Activated CD8-positive, alpha-beta T cell treated with anti-CD3 and anti-CD28 coated beads, Interleukin-2, amount 10 ng/mL, durations not matched to agents 7 days and 5 days (primary cell): ENCODE measurements at regions not wholly inside any gene's neighbourhood (a gene's known extent, or its start where the extent isn't known, plus 50 kb on each side); places are given as distances from the start of the nearest gene placed in this dataset.

ENCODE experiments used
- ATAC-seq: fragments of 150-1000 bp; cut with Tn5 transposase; one replicate; pipeline ENCODE4 v1.10.0; 2021; ENCODE audit warnings: moderate library complexity
- CTCF ChIA-PET: fragments of 350-600 bp; sonication (Branson Sonifier 250); formaldehyde crosslinking; loops from one replicate; lab custom pipeline; 2021; ENCODE audit warnings: antibody characterized with exemption; lab: Charles Lee
- POLR2A ChIA-PET: fragments of 350-600 bp; sonication (Branson Sonifier 250); formaldehyde crosslinking; loops from one replicate; lab custom pipeline; 2021; ENCODE audit warnings: antibody characterized with exemption; lab: Charles Lee
- DNase-seq: peaks from one replicate; pipeline ENCODE4 v3.0.0-alpha.2; 2020
- H3K27ac Mint-ChIP-seq: one replicate; pipeline ENCODE4 v1.8.0; 2021; ENCODE audit warnings: mild to moderate bottlenecking, mixed read lengths
- H3K27me3 Mint-ChIP-seq: one replicate; pipeline ENCODE4 v1.8.0; 2021; ENCODE audit warnings: low read depth, mixed read lengths
- H3K36me3 Mint-ChIP-seq: one replicate; pipeline ENCODE4 v1.8.0; 2021; ENCODE audit warnings: low read depth, mixed read lengths
- H3K4me1 Mint-ChIP-seq: one replicate; pipeline ENCODE4 v1.8.0; 2021; ENCODE audit warnings: low read depth, mixed read lengths
- H3K4me3 Mint-ChIP-seq: one replicate; pipeline ENCODE4 v1.8.0; 2021; ENCODE audit warnings: mild to moderate bottlenecking, mixed read lengths
- H3K9me3 Mint-ChIP-seq: one replicate; pipeline ENCODE4 v1.8.0; 2022; ENCODE audit warnings: mixed read lengths; ENCODE audit not compliant: insufficient read depth

- H3K4me3 Mint-ChIP-seq = no peak overlapping the region
- peaks cover 11% of the 10 kb centered on the region for H3K4me1 Mint-ChIP-seq
- peaks cover 4% of the 10 kb centered on the region for H3K9me3 Mint-ChIP-seq
- DNase-seq (no peak), ATAC-seq (no peak)
- no peak overlapping the region for H3K27ac Mint-ChIP-seq
- peaks cover 4% of the 10 kb centered on the region for H3K36me3 Mint-ChIP-seq
- ChIA-PET POLR2A (interaction anchor here (1.2 kb wide), 1 partner anchor 202 kb away, joined by 3 read pairs; no protein-coding TSS in a partner anchor), CTCF (interaction anchor here (0.9 kb wide), 1 partner anchor 11 kb away, joined by 3 read pairs; no protein-coding TSS in a partner anchor)
- H3K27me3 Mint-ChIP-seq = peaks cover 4% of the 10 kb centered on the region
Measured at GRCh38 chr2:43025709-43026295, 200.6 kb downstream of the ZFP36L2 start.

GRCh38 chr2:43024515-43025011, 201.8 kb downstream of the ZFP36L2 start:
- H3K9me3 Mint-ChIP-seq = peaks cover 4% of the 10 kb centered on the region
- H3K36me3 Mint-ChIP-seq = peaks cover 6% of the 10 kb centered on the region
- CTCF ChIA-PET = interaction anchor here (0.6 to 2.4 kb wide), 6 partner anchors 17 to 205 kb away, joined by 3 to 14 read pairs (median 4); no protein-coding TSS in a partner anchor
- DNase-seq = peak; percentile 49
- no peak for ATAC-seq
- H3K27ac Mint-ChIP-seq = no peak overlapping the region
- POLR2A ChIA-PET = interaction anchor here (0.6 kb wide), 1 partner anchor 112 kb away, joined by 3 read pairs; no protein-coding TSS in a partner anchor
- H3K27me3 Mint-ChIP-seq = peaks cover 4% of the 10 kb centered on the region
- H3K4me3 Mint-ChIP-seq = no peak overlapping the region
- peaks cover 11% of the 10 kb centered on the region for H3K4me1 Mint-ChIP-seq

- Mint-ChIP-seq H3K4me1 (peaks cover 11% of the 10 kb centered on the region), H3K27ac (no peak overlapping the region), H3K27me3 (peaks cover 4% of the 10 kb centered on the region), H3K36me3 (peaks cover 6% of the 10 kb centered on the region), H3K4me3 (no peak overlapping the region), H3K9me3 (peaks cover 4% of the 10 kb centered on the region)
- ATAC-seq (no peak), DNase-seq (no peak)
- CTCF ChIA-PET = interaction anchor here (0.6 to 2.4 kb wide), 7 partner anchors 17 to 205 kb away, joined by 3 to 14 read pairs (median 4); no protein-coding TSS in a partner anchor
- POLR2A ChIA-PET = no interaction called here
Measured at GRCh38 chr2:43023791-43024514, 202.5 kb downstream of the ZFP36L2 start.

GRCh38 chr2:43022896-43023295, 203.5 kb downstream of the ZFP36L2 start:
- DNase-seq = no peak
- H3K27me3 Mint-ChIP-seq = peaks cover 4% of the 10 kb centered on the region
- H3K27ac Mint-ChIP-seq = no peak overlapping the region
- POLR2A ChIA-PET = no interaction called here
- no peak for ATAC-seq
- H3K36me3 Mint-ChIP-seq = peaks cover 6% of the 10 kb centered on the region
- CTCF ChIA-PET = interaction anchor here (2.4 kb wide), 1 partner anchor 206 kb away, joined by 14 read pairs; no protein-coding TSS in a partner anchor
- no peak overlapping the region for H3K4me3 Mint-ChIP-seq
- peaks cover 11% of the 10 kb centered on the region for H3K4me1 Mint-ChIP-seq
- H3K9me3 Mint-ChIP-seq = peaks cover 4% of the 10 kb centered on the region

- H3K4me1 Mint-ChIP-seq = peaks cover 11% of the 10 kb centered on the region
- peaks cover 6% of the 10 kb centered on the region for H3K36me3 Mint-ChIP-seq
- no peak for ATAC-seq
- H3K27me3 Mint-ChIP-seq = peaks cover 4% of the 10 kb centered on the region
- H3K4me3 Mint-ChIP-seq = no peak overlapping the region
- ChIA-PET CTCF (no interaction called here), POLR2A (interaction anchor here (0.6 kb wide), 1 partner anchor 52 kb away, joined by 3 read pairs; no protein-coding TSS in a partner anchor)
- no peak overlapping the region for H3K27ac Mint-ChIP-seq
- no peak for DNase-seq
- H3K9me3 Mint-ChIP-seq = peaks cover 4% of the 10 kb centered on the region
Measured at GRCh38 chr2:43021791-43022509, 204.5 kb downstream of the ZFP36L2 start.

GRCh38 chr2:43020990-43021669, 205.3 kb downstream of the ZFP36L2 start:
- Mint-ChIP-seq H3K27me3 (peaks cover 4% of the 10 kb centered on the region), H3K9me3 (peaks cover 4% of the 10 kb centered on the region), H3K27ac (no peak overlapping the region), H3K4me3 (no peak overlapping the region), H3K4me1 (peaks cover 11% of the 10 kb centered on the region), H3K36me3 (peaks cover 6% of the 10 kb centered on the region)
- ChIA-PET POLR2A (interaction anchor here (0.6 kb wide), 1 partner anchor 51 kb away, joined by 3 read pairs; no protein-coding TSS in a partner anchor), CTCF (no interaction called here)
- DNase-seq = no peak
- no peak for ATAC-seq

- ChIA-PET POLR2A (no interaction called here), CTCF (no interaction called here)
- Mint-ChIP-seq H3K4me3 (no peak overlapping the region), H3K36me3 (peaks cover 6% of the 10 kb centered on the region), H3K27me3 (peaks cover 4% of the 10 kb centered on the region), H3K4me1 (peaks cover 9% of the 10 kb centered on the region), H3K9me3 (peaks cover 4% of the 10 kb centered on the region), H3K27ac (no peak overlapping the region)
- DNase-seq (no peak), ATAC-seq (no peak)
Measured at GRCh38 chr2:43020296-43020695, 206.1 kb downstream of the ZFP36L2 start.

- Mint-ChIP-seq H3K4me1 (peaks cover 3% of the 10 kb centered on the region), H3K4me3 (no peak overlapping the region), H3K27me3 (peaks cover 4% of the 10 kb centered on the region), H3K9me3 (peaks cover 4% of the 10 kb centered on the region), H3K27ac (no peak overlapping the region), H3K36me3 (peaks cover 6% of the 10 kb centered on the region)
- no peak for ATAC-seq
- ChIA-PET POLR2A (no interaction called here), CTCF (no interaction called here)
- no peak for DNase-seq
Measured at GRCh38 chr2:43019536-43020183, 206.7 kb downstream of the ZFP36L2 start.

GRCh38 chr2:43019025-43019367, 207.4 kb downstream of the ZFP36L2 start:
- Mint-ChIP-seq H3K9me3 (peaks cover 4% of the 10 kb centered on the region), H3K4me1 (no peaks in the 10 kb centered on the region), H3K4me3 (no peak overlapping the region), H3K27me3 (peaks cover 4% of the 10 kb centered on the region), H3K36me3 (peaks cover 6% of the 10 kb centered on the region), H3K27ac (no peak overlapping the region)
- ChIA-PET CTCF (interaction anchor here (1.2 kb wide), 1 partner anchor 210 kb away, joined by 3 read pairs; no protein-coding TSS in a partner anchor), POLR2A (no interaction called here)
- DNase-seq (no peak), ATAC-seq (no peak)

- H3K9me3 Mint-ChIP-seq = peaks cover 4% of the 10 kb centered on the region
Measured at GRCh38 chr2:43018179-43019024, 208.0 kb downstream of the ZFP36L2 start.

More at GRCh38 chr2:43018179-43019024, 208.0 kb downstream of the ZFP36L2 start:
- DNase-seq = no peak
- peaks cover 3% of the 10 kb centered on the region for H3K27me3 Mint-ChIP-seq
- H3K36me3 Mint-ChIP-seq = peaks cover 6% of the 10 kb centered on the region
- H3K4me3 Mint-ChIP-seq = no peak overlapping the region
- POLR2A ChIA-PET = no interaction called here
- no peak overlapping the region for H3K27ac Mint-ChIP-seq
- ATAC-seq = no peak
- CTCF ChIA-PET = interaction anchor here (1.2 kb wide), 1 partner anchor 211 kb away, joined by 3 read pairs; no protein-coding TSS in a partner anchor
- H3K4me1 Mint-ChIP-seq = no peaks in the 10 kb centered on the region
